ENCODE measurements at regions not wholly inside any gene's neighbourhood (a gene's known extent, or its start where the extent isn't known, plus 50 kb on each side); places are given as distances from the start of the nearest gene placed in this dataset.

DNA sequence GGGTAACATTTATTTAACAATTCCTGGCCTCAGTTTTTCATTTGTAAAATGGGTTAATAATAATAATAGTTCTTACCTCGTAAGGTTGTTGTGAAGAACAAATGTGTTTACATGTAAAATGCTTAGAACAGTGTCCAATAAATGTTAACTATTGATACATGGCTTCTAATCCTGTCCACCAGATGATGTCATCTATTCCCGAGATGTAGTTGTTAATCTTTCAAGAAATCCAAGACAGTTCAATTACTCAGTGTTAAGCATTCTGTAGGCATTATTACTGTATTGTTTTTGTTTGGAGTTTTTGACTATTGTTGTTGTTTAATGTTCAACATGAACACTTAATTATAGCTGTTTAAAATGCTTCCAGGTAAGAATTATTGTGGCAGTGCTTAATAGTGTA lies 131.0 kb upstream of the FNDC3A start:
- no peak for DNase-seq (ENCODE audit: extremely low read depth in 1 of 4, low spot score in 3 of 4)
- Histone ChIP-seq H3K4me3 (no peak overlapping the region), H3K9me1 (ENCODE audit: control insufficient read depth, insufficient read depth, low read length) (no peaks in the 10 kb centered on the region), H3K27me3 (ENCODE audit: control insufficient read depth in 2 of 2, insufficient read depth in 2 of 2, low read length in 2 of 2) (no peaks in the 10 kb centered on the region), H2AFZ (ENCODE audit: low read depth, low read length) (no peak overlapping the region), H3K4me2 (ENCODE audit: insufficient read depth, low read length) (no peak overlapping the region), H4K20me1 (replicated peaks; ENCODE audit: control insufficient read depth, insufficient read depth, low read length) (no peaks in the 10 kb centered on the region), H3K9ac (ENCODE audit: insufficient read depth in 1 of 2, low read depth in 2 of 2, low read length in 2 of 2) (no peak overlapping the region), H3K4me1 (replicated peaks in 1 of 2; ENCODE audit: control insufficient read depth in 2 of 2, insufficient read depth in 2 of 2, low read length in 2 of 2) (no peaks in the 10 kb centered on the region; a peak in 1 of 5 replicates), H3K9me3 (replicated peaks; ENCODE audit: control insufficient read depth, insufficient read depth, low read depth, low read length) (no peaks in the 10 kb centered on the region), H3K79me2 (ENCODE audit: control insufficient read depth, insufficient read depth, low read length) (no peaks in the 10 kb centered on the region), H3K27ac (ENCODE audit: extremely low read depth, low read depth, low read length) (no peak overlapping the region), H3K36me3 (ENCODE audit: control insufficient read depth, insufficient read depth, low read length) (no peaks in the 10 kb centered on the region)
- in situ Hi-C loops (cut with MboI), result no loop called here
- CTCF ChIA-PET (ENCODE audit: low intra/inter-chr PET ratio), result no interaction called here
- WGBS (ENCODE audit: insufficient coverage, low coverage, missing lambda C conversion rate), result 0% methylated on average over 2 of the region's 2 CpGs
- no peak for TF ChIP-seq EP400 (IDR thresholded peaks at IDR 0.05)
- no TSS peak for BruUV-seq (replicated peaks)
- intact Hi-C loops (cut with micrococcal nuclease), result no loop called here
- FAIRE-seq, result no peak
- no peak for ATAC-seq
- POLR2A ChIA-PET, result no interaction called here

DNA sequence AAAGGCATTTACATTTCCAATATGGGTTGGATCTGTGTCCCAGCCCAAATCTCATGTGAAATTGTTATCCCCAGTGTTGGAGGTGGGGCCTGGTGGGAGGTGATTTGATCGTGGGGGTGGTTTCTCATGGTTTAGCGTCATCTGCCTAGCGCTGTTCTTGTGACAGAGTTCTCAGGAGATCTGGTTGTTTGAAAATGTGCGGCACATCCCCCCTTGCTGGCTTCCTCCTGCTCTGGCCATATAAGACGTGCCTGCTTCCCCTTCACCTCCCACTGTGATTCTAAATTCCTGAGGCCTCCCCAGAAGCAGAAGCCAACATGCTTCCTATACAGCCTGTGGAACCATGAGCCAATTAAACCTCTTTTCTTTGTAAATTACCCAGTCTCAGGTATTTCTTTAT lies 126.2 kb upstream of the FNDC3A start:
- Histone ChIP-seq H3K27me3 (ENCODE audit: control insufficient read depth in 2 of 2, insufficient read depth in 2 of 2, low read length in 2 of 2) (no peaks in the 10 kb centered on the region; a peak in 1 of 5 replicates), H4K20me1 (replicated peaks; ENCODE audit: control insufficient read depth, insufficient read depth, low read length) (no peaks in the 10 kb centered on the region), H3K4me2 (ENCODE audit: insufficient read depth, low read length) (no peak overlapping the region), H3K27ac (ENCODE audit: extremely low read depth, low read depth, low read length) (no peak overlapping the region), H3K9me3 (replicated peaks; ENCODE audit: control insufficient read depth, insufficient read depth, low read depth, low read length) (no peaks in the 10 kb centered on the region), H2AFZ (ENCODE audit: low read depth, low read length) (no peak overlapping the region), H3K9me1 (ENCODE audit: control insufficient read depth, insufficient read depth, low read length) (no peaks in the 10 kb centered on the region), H3K9ac (ENCODE audit: insufficient read depth in 1 of 2, low read depth in 2 of 2, low read length in 2 of 2) (no peak overlapping the region), H3K79me2 (ENCODE audit: control insufficient read depth, insufficient read depth, low read length) (no peaks in the 10 kb centered on the region), H3K36me3 (ENCODE audit: control insufficient read depth, insufficient read depth, low read length) (no peaks in the 10 kb centered on the region), H3K4me1 (replicated peaks in 1 of 2; ENCODE audit: control insufficient read depth in 2 of 2, insufficient read depth in 2 of 2, low read length in 2 of 2) (no peaks in the 10 kb centered on the region), H3K4me3 (no peak overlapping the region)
- 22% methylated on average over 5 of the region's 5 CpGs for WGBS (ENCODE audit: insufficient coverage, low coverage, missing lambda C conversion rate)
- no peak for ATAC-seq
- no TSS peak for BruUV-seq (replicated peaks)
- no peak for DNase-seq (ENCODE audit: extremely low read depth in 1 of 4, low spot score in 3 of 4)
- TF ChIP-seq ZNF512 (tag; IDR thresholded peaks at IDR 0.05) (no peak), ZNF57 (CRISPR knock-in tag; IDR thresholded peaks at IDR 0.05) (no peak), ZNF699 (CRISPR knock-in tag; IDR thresholded peaks at IDR 0.05; ENCODE audit: insufficient replicate concordance) (no peak), ETS2 (tag; IDR thresholded peaks at IDR 0.05; ENCODE audit: borderline replicate concordance, poor library complexity, severe bottlenecking) (no peak), PKNOX1 (IDR thresholded peaks at IDR 0.05) (no peak), TFAM (CRISPR knock-in tag; conservative IDR thresholded peaks at IDR 0.05) (no peak), TAF7 (tag; IDR thresholded peaks at IDR 0.05) (no peak), CREB3 (tag; conservative IDR thresholded peaks at IDR 0.05; ENCODE audit: low read depth) (no peak)
- ChIA-PET POLR2A (no interaction called here), CTCF (ENCODE audit: low intra/inter-chr PET ratio) (no interaction called here)
- in situ Hi-C loops (cut with MboI) (no loop called here), intact Hi-C loops (cut with micrococcal nuclease) (no loop called here)
- no peak for FAIRE-seq

Measured in K562 (cell line).